ENCODE measurements at regions not wholly inside any gene's neighbourhood (a gene's known extent, or its start where the extent isn't known, plus 50 kb on each side); places are given as distances from the start of the nearest gene placed in this dataset.
A peak's percentile ranks its signal among the peaks of the same experiment; 100 is the strongest.

DNA sequence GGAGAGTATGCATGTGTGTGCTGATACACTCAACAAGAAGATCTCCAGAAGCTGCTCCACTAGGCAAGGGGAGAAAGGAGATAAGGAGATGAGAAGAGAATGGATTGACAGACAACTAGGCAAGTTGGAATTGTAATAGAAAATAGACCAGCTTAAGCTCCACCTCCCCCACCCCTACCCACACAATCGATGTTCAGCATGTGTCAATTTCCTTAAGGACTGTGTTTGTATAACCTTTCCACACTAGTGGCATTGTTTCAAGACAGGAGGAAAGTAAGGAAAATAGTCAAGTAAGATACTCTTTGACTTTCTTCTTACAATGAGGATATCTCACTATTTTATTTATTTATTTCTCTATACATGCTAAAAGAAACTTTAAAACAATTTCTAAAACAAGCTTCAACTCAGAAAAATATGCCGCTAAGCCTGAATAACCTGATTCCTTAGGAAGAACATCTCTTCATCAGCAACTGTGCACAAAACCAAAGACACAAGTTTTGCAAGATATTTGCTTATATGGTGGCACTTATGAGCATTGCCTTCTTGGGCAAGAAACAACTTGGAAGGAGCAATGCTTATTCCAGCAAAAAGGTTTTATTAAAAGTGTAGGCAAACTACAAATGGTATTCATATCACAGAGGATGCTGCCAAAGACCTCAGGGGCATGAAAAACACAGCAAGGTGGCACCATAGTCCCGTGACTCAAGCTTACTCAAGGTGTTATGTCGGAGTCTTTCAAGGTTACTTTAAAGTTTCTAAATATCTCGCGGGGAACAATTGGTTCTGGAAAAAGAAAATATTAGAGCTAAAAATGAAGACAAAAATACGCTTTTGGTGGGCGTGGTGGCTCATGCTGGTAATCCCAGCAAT is 249.1 kb downstream of the COL12A1 start:
- no peak for DNase-seq (ENCODE audit: low spot score)

DNA sequence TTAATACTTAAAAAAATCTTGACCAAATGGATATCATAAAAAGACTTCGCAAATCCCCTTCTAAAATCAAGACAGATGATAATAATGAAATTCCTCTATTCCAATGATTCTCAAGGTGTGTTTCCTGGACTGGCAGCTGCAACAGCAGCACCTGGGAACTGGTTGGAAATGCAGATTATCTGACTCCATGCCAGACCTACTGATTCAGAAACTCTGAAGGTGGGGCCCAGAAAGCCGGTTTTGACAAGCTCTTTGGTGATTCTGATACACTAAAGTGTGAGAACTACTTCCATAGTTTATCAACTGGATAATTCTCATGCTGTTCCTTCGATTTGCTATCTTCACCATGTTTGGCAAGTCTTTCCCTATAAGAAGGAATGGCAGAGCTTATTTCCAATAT is 252.1 kb downstream of the COL12A1 start:
- DNase-seq (ENCODE audit: low spot score), result no peak

DNA sequence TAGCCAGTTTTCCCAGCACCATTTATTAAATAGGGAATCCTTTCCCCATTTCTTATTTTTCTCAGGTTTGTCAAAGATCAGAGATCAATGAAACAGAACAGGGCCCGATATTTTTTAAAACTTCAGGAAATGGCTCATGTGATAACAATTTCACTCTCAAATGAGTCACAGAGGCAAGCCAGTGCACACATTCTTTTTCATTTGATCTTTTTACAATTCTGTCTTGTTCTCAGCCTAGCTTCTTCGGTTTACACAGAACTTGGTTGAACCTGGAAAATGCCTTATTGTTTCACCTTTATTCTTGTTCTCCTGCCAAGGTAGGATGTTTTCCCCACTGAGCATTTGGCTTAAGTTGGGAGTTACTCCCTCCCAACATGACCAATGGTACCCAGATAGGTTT is 258.9 kb downstream of the COL12A1 start:
- no peak for DNase-seq (ENCODE audit: low spot score)

DNA sequence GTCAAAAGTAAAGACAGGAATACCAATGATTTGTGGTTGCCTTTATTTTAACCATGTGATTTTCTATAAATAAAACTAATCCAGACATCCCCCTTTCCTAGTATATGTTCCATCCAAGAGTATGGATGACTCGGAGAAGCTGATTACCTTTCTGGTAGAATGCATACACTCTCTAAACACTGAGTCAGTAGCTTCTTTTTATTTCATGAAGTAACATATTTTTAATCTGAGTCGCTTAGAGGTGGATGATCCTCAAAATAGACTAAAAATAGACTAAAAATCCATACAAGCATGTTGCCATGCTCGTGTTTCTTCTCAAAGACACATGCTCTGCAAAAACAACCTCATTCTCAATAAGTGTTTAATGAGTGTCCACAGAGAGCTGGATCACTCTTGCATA is 263.7 kb downstream of the COL12A1 start:
- no peak for DNase-seq (ENCODE audit: low spot score)

DNA sequence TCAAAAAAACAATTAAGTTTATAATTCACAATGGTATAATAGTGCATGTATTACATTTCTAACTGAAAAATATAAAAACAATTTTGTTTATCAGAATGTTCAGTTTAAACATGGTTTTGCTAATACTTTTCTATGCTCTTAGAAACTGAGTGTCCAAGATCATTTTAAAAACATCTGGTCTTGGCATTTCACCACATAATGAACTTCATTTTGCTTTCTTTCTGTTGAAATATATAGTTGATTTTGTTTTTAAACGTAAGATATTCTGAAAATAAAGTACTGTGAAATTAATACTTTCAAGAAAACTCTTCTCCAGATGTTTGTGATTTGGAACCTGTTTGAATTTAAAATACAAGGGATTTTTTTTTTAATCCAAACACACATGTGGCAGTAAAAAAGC is 264.4 kb downstream of the COL12A1 start:
- no peak for DNase-seq (ENCODE audit: low spot score)

DNA sequence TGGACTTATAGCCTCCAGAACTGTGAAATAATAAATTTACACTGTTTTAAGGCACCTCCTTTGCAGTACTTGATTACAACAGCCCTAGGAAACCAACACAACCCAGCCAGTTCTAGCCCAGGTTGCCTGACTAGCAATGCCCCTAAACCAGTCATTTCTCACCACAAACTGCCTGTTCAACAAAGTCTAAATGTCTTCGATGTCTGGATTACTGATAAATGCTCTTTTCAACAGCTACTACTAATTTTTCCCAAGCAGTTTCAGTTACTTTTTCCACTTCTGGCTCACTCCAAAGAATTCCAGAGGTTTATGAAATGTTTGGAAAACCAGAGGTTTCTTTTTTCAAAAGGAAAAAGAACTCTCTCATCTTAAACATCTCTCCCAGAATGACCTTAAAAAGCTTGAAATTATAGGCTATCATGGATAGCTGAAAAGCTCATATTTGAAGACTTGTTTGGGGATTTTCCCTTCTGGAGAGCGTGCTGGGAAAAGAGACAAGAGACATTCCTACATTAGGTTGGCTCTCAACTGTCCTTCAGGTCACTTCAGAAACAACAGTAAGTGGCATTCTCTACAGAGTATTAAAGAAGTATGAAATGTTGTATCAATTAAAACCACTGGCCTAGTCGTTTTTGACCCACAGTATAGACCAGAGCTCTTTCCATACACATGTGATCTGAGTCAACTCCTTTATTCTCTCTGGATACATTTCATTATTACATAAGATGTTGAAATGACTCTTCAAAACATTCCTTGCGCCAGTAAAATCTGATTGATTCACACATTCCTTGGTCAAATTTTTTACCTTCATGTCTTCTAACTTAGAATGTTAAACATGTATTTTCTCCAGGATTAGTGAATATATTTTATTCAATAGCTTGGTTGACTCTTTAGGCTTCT is 265.9 kb downstream of the COL12A1 start:
- DNase-seq (ENCODE audit: low spot score), result no peak

DNA sequence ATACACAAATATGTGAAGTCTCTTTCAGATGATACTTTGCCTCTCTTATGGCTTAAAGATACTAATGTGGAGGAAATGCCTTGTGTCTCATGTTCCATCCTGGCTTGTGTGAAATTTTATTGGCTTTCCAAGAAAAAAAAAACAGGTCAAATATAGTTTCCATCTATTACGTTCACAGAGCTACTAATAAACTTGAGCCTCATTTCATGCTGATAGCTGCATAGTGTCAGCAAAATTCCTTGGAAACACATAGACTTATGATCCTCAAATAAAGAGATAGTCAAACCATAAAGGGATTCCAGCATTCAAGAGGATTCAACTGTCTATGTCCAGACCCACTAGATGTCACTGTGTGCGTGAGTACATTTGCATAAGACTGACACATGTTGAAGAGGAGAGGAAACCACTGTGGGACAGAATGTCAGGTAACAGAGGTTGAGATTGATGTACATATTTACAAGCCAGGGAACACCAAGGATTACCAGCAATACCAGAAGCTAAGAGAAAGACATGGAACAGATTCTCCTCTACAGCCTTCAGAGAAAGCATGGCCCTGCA is 266.6 kb downstream of the COL12A1 start:
- no peak for DNase-seq (ENCODE audit: low spot score)

DNA sequence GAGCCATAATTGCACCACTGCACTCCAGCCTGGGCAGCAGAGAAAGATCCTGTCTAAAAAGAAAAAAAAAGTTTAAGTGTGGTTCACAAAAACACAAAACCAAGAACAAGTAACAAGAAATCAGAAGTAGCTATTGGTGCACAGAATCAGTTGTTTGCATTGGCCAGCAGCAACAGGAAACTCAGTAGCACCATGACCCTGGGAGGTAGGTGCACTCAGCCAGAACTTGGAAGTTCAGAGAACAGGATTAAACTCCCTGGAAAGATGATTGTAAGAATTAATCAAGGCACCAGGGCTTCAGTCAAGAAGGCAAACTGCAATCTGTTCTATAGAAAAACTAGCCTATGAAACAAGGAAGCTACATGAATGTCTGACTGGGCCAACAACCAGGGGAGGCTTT is 267.9 kb downstream of the COL12A1 start:
- DNase-seq (ENCODE audit: low spot score), result no peak

DNA sequence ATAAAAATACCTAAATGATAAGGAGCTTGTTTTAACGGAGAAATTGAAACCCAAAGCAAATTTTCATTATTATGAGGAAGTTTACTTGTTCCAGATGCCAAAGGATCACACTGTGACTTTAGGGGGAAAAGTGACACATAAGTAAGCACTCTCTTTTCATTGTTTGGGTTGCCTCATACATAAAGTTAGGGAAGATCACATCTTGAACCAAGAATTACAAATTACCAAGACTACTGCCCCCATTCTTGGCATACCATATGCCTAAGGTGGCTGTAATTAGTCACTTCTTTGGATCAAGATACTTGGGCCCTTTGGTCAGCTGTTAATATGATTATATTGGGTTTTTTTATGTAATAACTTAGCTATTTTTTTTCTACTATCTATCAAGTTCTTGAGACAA is 269.0 kb downstream of the COL12A1 start:
- DNase-seq (ENCODE audit: low spot score), result no peak

DNA sequence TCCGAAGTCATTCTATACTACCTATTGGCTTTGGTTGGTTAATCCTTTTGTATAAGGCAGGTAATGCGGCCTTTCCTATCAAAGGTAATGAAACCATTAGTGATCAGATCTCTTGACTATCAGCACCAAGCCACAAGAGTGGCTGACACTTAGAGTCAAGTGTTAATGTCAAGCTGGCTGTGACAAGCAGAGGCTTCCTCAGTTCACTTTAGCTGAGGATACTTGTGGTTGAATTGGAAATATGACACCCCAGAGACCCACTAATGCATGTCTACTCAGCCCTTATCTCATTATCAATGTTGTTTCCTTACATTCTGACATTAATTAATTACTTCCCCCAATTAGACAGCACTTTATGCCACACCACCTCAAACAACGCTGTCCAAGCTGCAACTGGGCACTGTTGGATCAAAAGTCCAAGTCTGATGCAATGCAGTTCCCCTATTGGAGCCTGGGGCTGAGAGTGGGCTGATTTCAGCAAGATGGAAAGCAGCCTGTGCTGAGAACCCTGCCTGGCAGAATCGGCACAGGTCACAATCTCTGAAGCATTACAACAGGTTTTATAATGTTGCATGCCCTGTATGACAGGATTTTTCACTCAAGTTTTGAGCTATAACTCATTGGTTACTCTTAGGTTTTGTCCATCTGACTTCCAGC is 273.5 kb downstream of the COL12A1 start:
- peak; percentile 29 for DNase-seq (ENCODE audit: low spot score)

DNA sequence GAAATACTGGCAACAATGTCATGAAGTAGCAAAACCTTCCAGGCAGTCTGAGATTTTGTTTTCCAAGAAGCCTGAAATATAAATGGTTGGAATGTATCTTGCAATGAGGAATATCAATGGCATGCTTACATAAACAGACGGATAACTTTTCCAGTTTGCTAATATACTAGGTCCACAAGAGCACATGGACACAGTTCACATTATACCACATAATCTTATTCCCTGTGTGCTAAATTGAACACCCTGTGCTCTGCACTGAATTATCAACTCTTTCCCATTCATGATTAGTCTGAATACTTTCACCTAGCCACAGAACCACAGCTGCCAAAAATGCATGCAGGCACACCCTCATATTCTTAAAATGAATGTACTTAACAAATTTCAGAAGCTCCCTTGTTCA is 274.3 kb downstream of the COL12A1 start:
- no peak for DNase-seq (ENCODE audit: low spot score)

DNA sequence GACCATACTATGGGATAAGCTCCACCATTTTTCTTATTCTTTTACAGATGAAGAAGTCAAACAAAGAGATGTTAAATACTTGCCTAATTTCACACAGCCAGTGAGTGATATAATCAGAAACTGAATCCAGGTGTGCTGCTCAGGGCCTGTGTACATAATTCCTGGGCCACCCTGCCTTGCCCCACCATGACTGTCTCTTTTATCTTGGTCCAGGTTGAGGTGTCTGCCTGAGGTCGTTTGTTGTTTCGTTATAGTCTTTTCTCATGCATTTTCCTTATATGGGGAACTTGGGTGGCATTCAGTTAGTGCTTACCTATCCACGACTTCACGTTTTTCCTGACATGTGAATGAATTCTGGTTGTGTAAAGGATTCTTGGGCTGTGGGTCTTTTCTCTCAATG is 277.6 kb downstream of the COL12A1 start:
- DNase-seq (ENCODE audit: low spot score), result no peak

DNA sequence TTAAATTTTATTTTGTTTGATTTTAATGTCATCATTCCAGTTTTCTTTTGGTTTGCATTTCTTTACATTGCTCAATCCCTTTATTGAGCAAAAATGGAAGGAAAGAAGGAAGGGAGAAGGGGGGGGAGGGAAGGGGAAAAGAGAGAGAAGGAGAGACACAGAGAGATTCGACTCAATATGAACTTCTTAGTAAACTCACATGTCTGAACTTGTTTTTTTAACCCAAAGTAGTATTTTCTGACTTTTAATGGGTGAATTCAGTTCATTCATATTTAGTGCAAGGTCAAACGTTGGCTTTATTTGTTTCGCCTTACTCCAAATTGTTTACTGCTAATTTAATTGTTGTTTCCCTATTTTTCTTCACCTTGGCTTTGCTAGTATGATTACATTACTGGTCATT is 278.6 kb downstream of the COL12A1 start:
- DNase-seq (ENCODE audit: low spot score), result no peak

DNA sequence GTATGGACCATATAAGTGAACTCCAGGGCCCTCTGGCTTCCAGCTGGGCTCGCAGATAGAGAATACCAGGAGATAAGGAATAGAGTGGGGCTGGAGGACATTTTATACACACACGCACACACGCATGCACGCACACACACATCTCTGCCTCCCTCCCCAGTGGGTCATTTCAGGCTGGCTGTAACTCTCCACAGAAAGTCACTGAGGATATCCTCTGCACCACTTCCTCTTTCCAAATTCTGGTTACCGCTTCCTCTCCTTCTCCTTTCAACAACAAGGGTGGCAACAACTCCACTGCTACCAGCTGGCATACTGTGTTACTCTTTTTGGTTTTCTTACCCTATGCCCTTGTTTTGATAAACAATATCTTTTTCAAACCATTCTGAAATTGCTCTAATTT is 280.2 kb downstream of the COL12A1 start:
- DNase-seq (ENCODE audit: low spot score), result no peak

DNA sequence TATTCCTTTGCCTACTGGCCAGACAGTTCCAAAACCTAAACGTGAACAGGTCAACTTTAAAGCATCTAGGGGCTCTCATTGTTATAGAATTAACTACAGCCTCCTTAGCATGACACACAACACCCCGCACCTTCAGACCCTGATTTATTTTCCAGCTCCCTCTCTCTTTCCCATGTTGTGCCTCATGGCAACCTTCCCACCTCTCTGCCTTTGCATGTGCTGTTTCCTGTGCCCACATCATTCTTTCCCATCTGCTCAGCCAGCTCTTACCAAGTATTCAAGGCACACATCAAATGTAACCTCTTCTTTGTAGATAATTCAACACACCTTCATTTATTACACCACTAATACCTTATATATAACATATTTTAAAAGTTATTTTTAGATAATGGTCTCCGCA is 291.0 kb downstream of the COL12A1 start:
- no peak for DNase-seq (ENCODE audit: low spot score)

DNA sequence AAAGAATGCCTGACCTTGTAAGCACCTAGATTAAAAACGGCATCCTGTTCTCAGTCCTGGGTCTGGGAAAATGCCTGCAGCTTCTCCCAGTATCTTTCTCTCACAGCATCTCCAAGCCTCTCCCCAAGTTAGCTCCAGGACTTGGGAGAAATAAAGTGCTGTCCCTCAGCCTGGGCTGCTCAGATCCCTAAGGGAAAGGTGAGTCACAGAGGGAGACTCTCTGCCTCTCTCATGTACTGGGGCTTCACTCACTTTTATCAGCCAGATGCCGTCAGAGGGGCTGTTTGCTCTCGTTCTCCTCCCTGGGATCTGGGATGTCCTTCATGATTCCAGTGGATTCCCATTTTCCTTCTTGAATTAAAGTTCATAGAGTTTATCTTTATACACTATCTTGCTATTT is 293.6 kb downstream of the COL12A1 start:
- no peak for DNase-seq (ENCODE audit: low spot score)

DNA sequence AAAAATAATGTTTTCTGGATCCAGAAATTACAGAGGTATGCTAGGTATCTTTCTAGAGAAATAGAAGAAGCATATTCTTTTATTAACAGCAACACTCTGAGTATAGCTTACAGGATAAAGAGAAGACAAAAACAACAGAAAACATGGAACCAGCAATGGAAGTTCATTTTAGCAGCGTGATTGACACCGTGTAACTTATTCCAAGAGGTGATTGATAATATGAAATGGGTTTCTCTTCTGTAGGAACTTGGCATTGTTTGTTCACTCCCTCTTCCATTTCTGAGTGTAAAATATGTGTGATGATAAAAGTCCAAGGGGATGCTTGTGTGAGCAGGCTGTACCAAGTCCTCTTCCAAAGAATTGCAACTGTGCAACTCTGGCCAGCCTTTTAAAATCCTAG is 303.0 kb downstream of the COL12A1 start:
- no peak for DNase-seq (ENCODE audit: low spot score)

DNA sequence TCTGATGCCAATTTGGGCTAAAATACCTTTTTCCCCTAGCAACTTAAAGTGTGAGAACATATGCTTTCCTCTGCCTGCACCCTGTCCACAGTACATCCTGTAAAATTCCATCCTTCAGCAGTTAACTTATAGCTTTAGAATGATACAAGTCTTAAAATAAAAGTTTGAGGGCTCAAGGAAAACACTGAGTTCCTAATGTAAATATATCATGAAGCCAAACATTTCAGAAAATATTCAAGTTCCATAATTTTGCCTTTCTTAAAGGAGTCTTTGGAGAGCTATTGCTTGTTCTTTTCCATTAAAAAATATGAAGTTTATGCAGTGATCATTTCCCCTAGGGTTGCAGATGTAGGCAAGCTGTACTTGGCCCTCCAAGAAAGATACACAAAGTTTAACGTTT is 303.8 kb downstream of the COL12A1 start:
- DNase-seq (ENCODE audit: low spot score), result no peak

DNA sequence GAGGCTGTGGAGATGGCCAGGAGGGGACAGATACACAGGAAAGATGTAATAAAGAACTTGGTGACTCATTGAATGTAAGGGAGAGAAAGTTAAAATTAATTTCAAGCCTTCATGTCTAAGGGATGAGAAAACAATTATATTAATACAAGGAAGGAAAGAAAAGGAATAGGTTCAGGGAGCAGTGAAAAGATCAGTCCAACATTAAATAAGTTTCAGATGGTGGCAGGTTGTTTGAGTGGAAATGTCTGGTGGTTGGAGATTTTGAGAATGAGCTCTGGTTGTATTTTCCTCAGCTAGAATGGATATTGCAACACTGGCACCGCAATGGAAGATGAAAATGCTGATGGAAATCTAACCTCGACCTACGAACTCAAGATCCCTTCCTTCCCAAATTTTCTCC is 304.3 kb downstream of the COL12A1 start:
- DNase-seq (ENCODE audit: low spot score), result no peak

DNA sequence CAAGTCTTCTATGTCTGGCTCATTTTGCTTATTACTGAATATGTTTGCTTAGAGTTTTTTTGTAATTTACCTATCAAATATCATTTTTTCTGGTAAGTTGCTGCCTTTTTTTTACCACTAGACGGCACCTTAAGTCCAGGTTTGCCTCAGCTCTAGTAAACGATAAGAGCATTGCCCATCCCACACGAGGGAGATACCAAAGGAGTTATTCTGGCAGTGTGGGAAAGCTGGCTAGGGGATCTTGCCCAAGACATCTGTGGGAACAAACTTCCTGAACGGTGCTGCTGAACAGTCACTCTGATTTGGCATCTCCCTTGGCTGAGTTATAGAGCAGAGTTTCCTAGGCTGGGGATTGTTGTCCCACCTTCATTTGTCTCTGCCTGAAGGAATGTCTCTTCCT is 306.4 kb downstream of the COL12A1 start:
- DNase-seq (ENCODE audit: low spot score), result no peak

DNA sequence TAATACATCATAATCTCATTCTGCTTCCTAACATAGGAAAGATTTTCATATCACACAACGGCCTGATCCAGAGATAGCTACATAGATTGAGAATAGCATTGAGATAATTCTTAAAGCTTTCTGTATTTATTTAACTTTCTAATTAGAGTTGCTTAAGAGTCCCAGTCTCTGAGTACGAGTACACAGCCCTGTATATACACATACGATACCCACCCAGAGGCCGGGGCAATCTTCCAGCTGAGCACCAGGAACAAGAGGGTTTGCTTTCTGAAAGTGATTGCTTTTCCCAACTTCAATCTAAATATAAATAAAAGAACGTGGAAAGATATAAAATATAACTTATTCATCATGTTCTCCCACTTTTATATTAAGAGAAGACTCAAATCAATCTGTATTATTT is 313.8 kb downstream of the COL12A1 start:
- no peak for DNase-seq (ENCODE audit: low spot score)

DNA sequence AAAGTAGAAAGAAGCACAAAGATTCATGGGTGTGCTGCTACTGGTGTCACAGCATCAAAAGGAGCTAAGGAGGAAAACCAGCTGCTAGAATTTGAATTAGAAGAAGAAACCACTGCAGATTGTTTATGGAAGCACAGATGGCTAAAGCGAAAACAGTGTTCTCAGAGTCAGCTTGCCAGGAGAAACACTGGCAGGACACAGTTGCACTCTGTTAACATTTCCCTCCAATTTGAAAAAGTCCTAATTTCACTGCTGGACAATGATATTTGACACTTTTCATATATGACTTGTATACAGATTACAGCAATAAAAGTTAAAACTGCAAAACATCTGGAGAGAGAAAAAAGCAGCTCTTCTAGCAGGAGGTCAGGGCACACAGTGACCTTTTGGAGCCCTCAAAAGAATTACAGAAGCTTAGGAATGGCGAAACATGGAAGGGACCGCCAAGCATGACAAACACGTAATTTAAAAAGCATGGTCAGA is 314.5 kb downstream of the COL12A1 start:
- no peak for DNase-seq (ENCODE audit: low spot score)

Data from SK-N-DZ (cell line).